NK-92 (cell line): ENCODE measurements at regions not wholly inside any gene's neighbourhood (a gene's known extent, or its start where the extent isn't known, plus 50 kb on each side); places are given as distances from the start of the nearest gene placed in this dataset.
"Not testable (repeated sequence)": the region's sequence is repeated elsewhere in the genome, so short reads cannot be mapped to it uniquely, and the experiment has no call there.

ENCODE experiments used
- DNase-seq: peaks from one replicate; lab custom pipeline; 2025; ENCODE audit not compliant: unreplicated experiment; lab: John Stamatoyannopoulos, UW

- DNase-seq, result not testable (repeated sequence)
Observed at GRCh38 chr10:95137990-95138625, 55.9 kb upstream of the ACSM6 start.

DNA sequence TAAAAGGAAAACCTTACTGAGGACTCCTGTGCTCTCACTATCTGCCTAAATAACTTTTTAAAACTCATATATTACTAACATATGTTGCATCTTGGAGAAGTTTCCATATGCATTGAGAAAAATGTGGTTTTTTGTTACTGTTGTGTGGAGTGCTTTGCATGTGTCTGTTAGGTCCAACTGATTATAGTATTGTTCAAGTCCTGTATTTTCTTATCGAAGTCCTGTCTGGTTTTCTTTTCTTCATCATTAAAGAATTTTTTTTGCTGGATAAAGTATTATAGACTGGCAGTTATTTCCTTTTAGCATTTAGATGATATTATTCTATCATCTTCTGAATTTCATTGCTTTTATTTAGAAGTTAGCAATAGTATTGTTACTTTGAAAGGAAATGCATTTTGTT, 59.5 kb upstream of the ACSM6 start:
- no peak for DNase-seq

GRCh38 chr10:95133997-95134396, 60.0 kb upstream of the ACSM6 start:
- no peak for DNase-seq

GRCh38 chr10:95133016-95133752, 60.9 kb upstream of the ACSM6 start:
- DNase-seq, result peak; percentile 2

- DNase-seq, result not testable (repeated sequence)
Observed at GRCh38 chr10:95130429-95130828, 61.1 kb upstream of the CYP2C8 start.

DNA sequence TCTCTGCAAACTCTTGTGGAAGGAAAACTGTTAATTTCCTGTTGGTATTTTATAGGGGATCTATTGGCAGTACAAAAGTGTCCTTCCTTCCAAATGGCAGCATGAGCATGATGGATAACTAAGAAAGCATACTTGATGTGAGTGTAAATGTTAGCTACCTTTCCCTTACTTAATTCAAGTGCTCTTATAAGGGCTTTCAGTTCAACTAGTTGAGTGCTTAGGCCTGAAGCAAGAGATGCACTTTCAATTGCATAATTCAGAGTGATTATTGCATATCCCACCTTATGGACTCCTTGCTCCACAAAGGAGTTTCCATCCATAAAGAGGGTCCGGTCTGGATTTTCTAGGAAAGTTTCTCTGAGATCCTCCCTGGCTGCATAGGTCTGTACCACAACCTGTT, 56.3 kb upstream of the CYP2C8 start:
- no peak for DNase-seq

GRCh38 chr10:95122736-95123135, 53.4 kb upstream of the CYP2C8 start:
- no peak for DNase-seq

GRCh38 chr10:95121904-95122303, 52.6 kb upstream of the CYP2C8 start:
- no peak for DNase-seq
